Endodermal cell (in vitro differentiated cells): ENCODE measurements at regions not wholly inside any gene's neighbourhood (a gene's known extent, or its start where the extent isn't known, plus 50 kb on each side); places are given as distances from the start of the nearest gene placed in this dataset.

ENCODE experiments used
- DNase-seq: peaks from one replicate; pipeline ENCODE4 v3.0.0-alpha.2; 2017
- H3K27ac ChIP-seq: 2 replicates; pipeline ENCODE4 v1.5.1; 2013; ENCODE audit warnings: mild to moderate bottlenecking, low read depth, low read length, moderate library complexity
- H3K27me3 ChIP-seq: 2 replicates; pipeline ENCODE4 v1.6.1; 2013; ENCODE audit warnings: mild to moderate bottlenecking, low read length, moderate library complexity; ENCODE audit not compliant: insufficient read depth, control insufficient read depth, poor library complexity, severe bottlenecking
- H3K36me3 ChIP-seq: 2 replicates; pipeline ENCODE4 v1.7.0; 2013; ENCODE audit warnings: mild to moderate bottlenecking, low read length, moderate library complexity; ENCODE audit not compliant: control insufficient read depth, insufficient read depth
- H3K4me1 ChIP-seq: one replicate; pipeline ENCODE4 v1.7.0; 2013; ENCODE audit warnings: low read length; ENCODE audit not compliant: control insufficient read depth, insufficient read depth
- H3K4me3 ChIP-seq: 2 replicates; pipeline ENCODE4 v1.5.1; 2013; ENCODE audit warnings: mild to moderate bottlenecking, low read length, moderate library complexity
- H3K9ac ChIP-seq: 2 replicates; pipeline ENCODE4 v1.6.1; 2013; ENCODE audit warnings: mild to moderate bottlenecking, low read length, moderate library complexity; ENCODE audit not compliant: poor library complexity, severe bottlenecking; ENCODE audit errors: extremely low read depth
- H3K9me3 ChIP-seq: 2 replicates; pipeline ENCODE4 v1.6.1; 2013; ENCODE audit warnings: mild to moderate bottlenecking, low read length, moderate library complexity; ENCODE audit not compliant: control insufficient read depth
- H3K27ac Mint-ChIP-seq: 2 replicates; pipeline ENCODE4 v1.8.0; 2020; ENCODE audit warnings: mixed read lengths
- H3K27me3 Mint-ChIP-seq: 2 replicates; pipeline ENCODE4 v1.8.0; 2021; ENCODE audit warnings: mild to moderate bottlenecking, mixed read lengths; ENCODE audit not compliant: insufficient read depth
- H3K36me3 Mint-ChIP-seq: 2 replicates; pipeline ENCODE4 v1.8.0; 2020; ENCODE audit warnings: low read depth, mixed read lengths
- H3K4me1 Mint-ChIP-seq: 2 replicates; pipeline ENCODE4 v1.8.0; 2020; ENCODE audit warnings: mixed read lengths
- H3K4me3 Mint-ChIP-seq: 2 replicates; pipeline ENCODE4 v1.8.0; 2020; ENCODE audit warnings: mild to moderate bottlenecking, moderate library complexity, mixed read lengths
- H3K9me3 Mint-ChIP-seq: 2 replicates; pipeline ENCODE4 v1.8.0; 2020; ENCODE audit warnings: mild to moderate bottlenecking, mixed read lengths
- WGBS, 2 experiments: methylation state at CpG; one replicate each; pipeline versions ENCODE4 v1.1.5 to v1.1.7; 2013; ENCODE audit warnings: missing lambda C conversion rate in 2 of 2, mixed read lengths in 1 of 2; ENCODE audit not compliant: insufficient coverage in 1 of 2, insufficient read length in 1 of 2; 5-methylcytosine and 5-hydroxymethylcytosine counted together
- TF ChIP-seq, protein P1 (sequence below): fragments of 200-600 bp; sonication (generic); conservative IDR thresholded peaks from 2 replicates; pipeline ENCODE4 v1.5.0; 2021; ENCODE audit warnings: antibody characterized with exemption, mild to moderate bottlenecking

- Mint-ChIP-seq H3K36me3 (no peaks in the 10 kb centered on the region), H3K27me3 (no peaks in the 10 kb centered on the region), H3K4me3 (no peak overlapping the region), H3K9me3 (no peaks in the 10 kb centered on the region), H3K4me1 (no peaks in the 10 kb centered on the region), H3K27ac (no peak overlapping the region)
- H3K4me1 ChIP-seq, result no peaks in the 10 kb centered on the region
- TF ChIP-seq, protein P1, sequence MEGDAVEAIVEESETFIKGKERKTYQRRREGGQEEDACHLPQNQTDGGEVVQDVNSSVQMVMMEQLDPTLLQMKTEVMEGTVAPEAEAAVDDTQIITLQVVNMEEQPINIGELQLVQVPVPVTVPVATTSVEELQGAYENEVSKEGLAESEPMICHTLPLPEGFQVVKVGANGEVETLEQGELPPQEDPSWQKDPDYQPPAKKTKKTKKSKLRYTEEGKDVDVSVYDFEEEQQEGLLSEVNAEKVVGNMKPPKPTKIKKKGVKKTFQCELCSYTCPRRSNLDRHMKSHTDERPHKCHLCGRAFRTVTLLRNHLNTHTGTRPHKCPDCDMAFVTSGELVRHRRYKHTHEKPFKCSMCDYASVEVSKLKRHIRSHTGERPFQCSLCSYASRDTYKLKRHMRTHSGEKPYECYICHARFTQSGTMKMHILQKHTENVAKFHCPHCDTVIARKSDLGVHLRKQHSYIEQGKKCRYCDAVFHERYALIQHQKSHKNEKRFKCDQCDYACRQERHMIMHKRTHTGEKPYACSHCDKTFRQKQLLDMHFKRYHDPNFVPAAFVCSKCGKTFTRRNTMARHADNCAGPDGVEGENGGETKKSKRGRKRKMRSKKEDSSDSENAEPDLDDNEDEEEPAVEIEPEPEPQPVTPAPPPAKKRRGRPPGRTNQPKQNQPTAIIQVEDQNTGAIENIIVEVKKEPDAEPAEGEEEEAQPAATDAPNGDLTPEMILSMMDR, result no peak
- H3K27me3 ChIP-seq, result no peaks in the 10 kb centered on the region
- no peak overlapping the region for H3K27ac ChIP-seq
- H3K36me3 ChIP-seq, result no peaks in the 10 kb centered on the region
- no peak overlapping the region for H3K9ac ChIP-seq
- no peak overlapping the region for H3K4me3 ChIP-seq
- no peak for DNase-seq
- no peaks in the 10 kb centered on the region for H3K9me3 ChIP-seq
- WGBS, 2 experiments, result 90 to 96% methylated on average over 2 of the region's 2 CpGs
Measured at GRCh38 chr11:29682856-29683255, 334.0 kb downstream of the KCNA4 start.

DNA sequence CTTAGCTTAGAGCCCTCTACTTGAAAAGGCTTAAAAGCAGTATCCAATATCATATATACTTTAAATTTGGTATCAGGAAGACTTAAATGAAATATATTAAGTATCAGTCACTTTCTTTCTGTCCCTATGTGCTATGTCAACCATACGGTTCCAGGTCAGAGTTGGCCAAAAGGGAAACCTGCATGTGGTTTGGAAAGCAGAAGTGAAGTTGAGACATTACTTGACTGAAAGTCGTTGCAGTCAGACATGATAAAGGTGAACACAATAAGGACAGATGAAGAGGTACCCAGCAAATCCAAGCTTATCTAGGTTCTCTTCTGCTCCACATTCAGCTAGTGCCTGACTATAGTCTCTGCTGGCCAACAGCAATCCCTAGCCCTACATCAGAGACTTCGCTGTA, 336.8 kb downstream of the KCNA4 start:
- Histone ChIP-seq H3K36me3 (no peaks in the 10 kb centered on the region), H3K4me1 (peaks cover 3% of the 10 kb centered on the region), H3K9me3 (no peaks in the 10 kb centered on the region), H3K4me3 (no peak overlapping the region), H3K27me3 (no peaks in the 10 kb centered on the region), H3K27ac (no peak overlapping the region), H3K9ac (no peak overlapping the region)
- H3K36me3 Mint-ChIP-seq, result no peaks in the 10 kb centered on the region
- no peak overlapping the region for H3K4me3 Mint-ChIP-seq
- no peaks in the 10 kb centered on the region for H3K9me3 Mint-ChIP-seq
- no peaks in the 10 kb centered on the region for H3K4me1 Mint-ChIP-seq
- TF ChIP-seq, protein P1, result no peak
- H3K27ac Mint-ChIP-seq, result no peak overlapping the region
- WGBS, 2 experiments, result 90 to 93% methylated on average over 2 to 3 of the region's 3 CpGs
- no peaks in the 10 kb centered on the region for H3K27me3 Mint-ChIP-seq
- DNase-seq, result no peak

DNA sequence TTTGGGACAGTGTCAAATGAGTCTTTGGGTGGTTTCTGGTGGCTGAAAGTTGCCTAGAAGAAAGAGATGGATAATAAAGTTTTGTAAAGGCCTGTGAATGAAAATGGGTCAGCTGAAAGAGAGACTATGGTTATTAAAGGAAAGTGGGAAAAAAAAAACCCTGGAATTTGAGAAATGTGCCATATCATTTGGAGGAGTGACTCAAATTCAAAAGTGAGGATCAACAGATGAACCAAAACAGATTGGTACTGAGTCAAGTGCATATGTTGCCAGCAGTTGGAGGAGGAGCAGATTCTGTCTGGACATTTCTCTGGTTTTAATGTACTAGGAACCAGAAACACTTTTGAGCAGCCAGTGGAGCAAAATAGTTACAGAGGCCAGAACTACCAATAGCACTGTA, 339.8 kb downstream of the KCNA4 start:
- Histone ChIP-seq H3K27ac (no peak overlapping the region), H3K27me3 (no peaks in the 10 kb centered on the region), H3K4me1 (peaks cover 3% of the 10 kb centered on the region), H3K4me3 (no peak overlapping the region), H3K9ac (no peak overlapping the region), H3K36me3 (no peaks in the 10 kb centered on the region), H3K9me3 (no peaks in the 10 kb centered on the region)
- no peak for DNase-seq
- Mint-ChIP-seq H3K27me3 (no peaks in the 10 kb centered on the region), H3K4me1 (no peaks in the 10 kb centered on the region), H3K27ac (no peak overlapping the region), H3K9me3 (no peaks in the 10 kb centered on the region), H3K36me3 (no peaks in the 10 kb centered on the region), H3K4me3 (no peak overlapping the region)
- TF ChIP-seq, protein P1, result no peak
